ENCODE measurements at regions not wholly inside any gene's neighbourhood (a gene's known extent, or its start where the extent isn't known, plus 50 kb on each side); places are given as distances from the start of the nearest gene placed in this dataset.
"Not testable (repeated sequence)": the region's sequence is repeated elsewhere in the genome, so short reads cannot be mapped to it uniquely, and the experiment has no call there.

DNA sequence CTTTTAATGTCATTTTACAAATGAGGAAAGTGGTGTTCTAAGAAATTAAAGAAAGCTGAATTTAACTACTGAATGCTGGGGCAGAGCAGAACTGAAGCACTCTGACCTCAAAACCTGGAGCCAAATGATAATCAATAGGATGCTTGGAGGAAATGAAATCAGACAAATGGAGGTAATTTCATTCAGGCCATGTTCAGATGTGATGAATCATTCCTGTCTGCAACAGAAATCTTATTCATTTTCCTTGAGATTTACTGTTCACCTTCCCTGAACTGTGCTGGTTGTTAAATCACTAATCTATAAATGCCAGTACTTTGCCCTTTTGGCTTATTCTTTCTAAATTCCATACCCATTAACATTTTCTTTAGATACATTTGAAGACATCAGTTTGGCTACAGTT lies 85.6 kb upstream of the SNX7 start:
- no peak overlapping the region for H3K27ac ChIP-seq

GRCh38 chr1:98565951-98566350 lies 95.6 kb upstream of the SNX7 start:
- no peak overlapping the region for H3K27ac ChIP-seq

More for the DNA sequence above, 85.6 kb upstream of the SNX7 start:
- H3K4me3 ChIP-seq, result no peak overlapping the region

GRCh38 chr1:98559291-98559690 lies 102.2 kb upstream of the SNX7 start:
- Histone ChIP-seq H3K27ac (no peak overlapping the region), H3K4me3 (no peak overlapping the region)

More at GRCh38 chr1:98565951-98566350, 95.6 kb upstream of the SNX7 start:
- H3K4me3 ChIP-seq, result no peak overlapping the region

- H3K4me3 ChIP-seq, result no peak overlapping the region
These were observed 103.6 kb upstream of the SNX7 start for GRCh38 chr1:98557895-98558294.

GRCh38 chr1:98556521-98557158 lies 104.9 kb upstream of the SNX7 start:
- no peak overlapping the region for H3K27ac ChIP-seq

More at GRCh38 chr1:98557895-98558294, 103.6 kb upstream of the SNX7 start:
- no peak overlapping the region for H3K27ac ChIP-seq

DNA sequence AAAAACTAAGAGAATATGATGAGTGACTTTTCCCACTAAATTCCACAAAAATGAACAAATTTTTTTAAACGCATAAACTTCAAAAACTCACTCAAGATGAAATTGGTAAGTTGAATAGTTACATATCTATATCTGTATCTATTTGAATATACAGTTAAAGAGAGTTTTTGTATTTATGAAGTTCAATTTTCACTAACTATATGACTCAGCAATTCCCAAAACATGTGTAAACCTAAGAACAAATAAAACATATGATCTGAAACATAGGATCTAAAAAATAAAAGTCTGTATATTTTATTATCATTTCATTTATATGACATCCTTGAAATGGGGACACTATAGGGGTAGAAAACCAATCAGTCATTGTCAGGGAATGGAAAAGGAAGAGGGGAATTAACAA lies 105.7 kb upstream of the SNX7 start:
- Histone ChIP-seq H3K4me3 (no peak overlapping the region), H3K27ac (no peak overlapping the region)

More at GRCh38 chr1:98556521-98557158, 104.9 kb upstream of the SNX7 start:
- no peak overlapping the region for H3K4me3 ChIP-seq

DNA sequence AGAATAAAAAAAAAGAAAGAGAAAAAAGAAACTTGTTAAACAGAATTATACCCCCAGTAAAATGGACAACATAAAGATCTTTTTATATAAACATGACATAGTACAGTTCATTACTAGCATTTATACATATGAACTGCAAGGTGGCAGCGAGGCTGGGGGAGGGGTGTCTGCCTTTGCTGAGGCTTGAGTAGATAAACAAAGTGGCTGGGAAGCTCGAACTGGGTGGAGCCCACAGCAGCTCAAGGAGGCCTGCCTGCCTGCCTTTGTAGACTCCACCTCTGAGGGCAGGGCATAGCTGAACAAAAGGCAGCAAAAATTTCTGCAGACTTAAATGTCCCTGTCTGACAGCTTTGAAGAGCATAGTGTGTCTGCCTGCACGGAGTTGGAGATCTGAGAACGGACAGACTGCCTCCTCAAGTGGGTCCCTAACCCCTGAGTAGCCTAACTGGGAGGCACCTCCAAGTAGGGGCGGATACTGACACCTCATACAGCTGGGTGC lies 108.9 kb upstream of the SNX7 start:
- H3K27ac ChIP-seq, H3K4me3 ChIP-seq: not testable (repeated sequence)

DNA sequence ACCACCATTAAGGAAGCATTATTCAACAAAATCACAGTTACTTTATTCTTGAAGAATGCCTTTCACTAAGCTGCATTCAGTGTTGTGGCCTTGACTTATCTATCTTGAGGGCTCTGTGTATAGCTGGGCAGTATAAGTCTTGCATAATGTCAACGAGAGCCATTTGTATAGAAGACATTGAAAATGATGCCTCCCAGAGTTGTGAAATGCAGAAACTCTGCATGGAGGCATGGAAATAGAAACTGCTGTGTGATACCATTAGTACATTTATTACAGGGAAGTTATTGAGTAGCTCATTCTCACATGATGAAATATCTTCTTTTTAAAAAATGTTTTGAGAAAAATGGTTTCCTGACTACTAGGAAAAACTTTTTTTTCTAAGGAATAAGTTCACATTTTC lies 111.4 kb upstream of the SNX7 start:
- H3K27ac ChIP-seq, result no peak overlapping the region
- H3K4me3 ChIP-seq, result no peak overlapping the region

- no peak overlapping the region for H3K27ac ChIP-seq
- H3K4me3 ChIP-seq, result no peak overlapping the region
These were observed 115.2 kb upstream of the SNX7 start for GRCh38 chr1:98546319-98546718.

DNA sequence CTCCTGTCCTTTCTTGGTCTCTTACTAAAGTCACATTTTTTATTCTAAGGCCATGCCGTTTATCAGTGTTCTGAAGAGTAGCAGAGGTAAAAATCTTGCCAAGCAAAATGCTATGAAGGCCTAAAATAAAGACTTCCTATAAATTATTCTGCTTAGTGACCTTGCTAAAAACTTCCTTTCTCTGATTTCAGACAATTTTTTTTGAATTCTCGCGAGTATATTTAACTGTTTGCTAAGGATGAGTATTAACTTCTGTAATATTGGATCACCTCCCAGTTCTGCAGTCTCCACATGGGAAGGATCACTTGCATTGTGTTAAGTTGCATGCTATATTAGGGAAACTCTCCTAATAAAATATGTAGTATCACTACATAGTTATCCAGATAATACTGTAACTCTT lies 123.4 kb upstream of the SNX7 start:
- no peak overlapping the region for H3K27ac ChIP-seq
- no peak overlapping the region for H3K4me3 ChIP-seq

GRCh38 chr1:98523256-98523655 lies 138.3 kb upstream of the SNX7 start:
- Histone ChIP-seq H3K27ac (no peak overlapping the region), H3K4me3 (no peak overlapping the region)

GRCh38 chr1:98516306-98516705 lies 145.2 kb upstream of the SNX7 start:
- no peak overlapping the region for H3K4me3 ChIP-seq
- H3K27ac ChIP-seq, result no peak overlapping the region

DNA sequence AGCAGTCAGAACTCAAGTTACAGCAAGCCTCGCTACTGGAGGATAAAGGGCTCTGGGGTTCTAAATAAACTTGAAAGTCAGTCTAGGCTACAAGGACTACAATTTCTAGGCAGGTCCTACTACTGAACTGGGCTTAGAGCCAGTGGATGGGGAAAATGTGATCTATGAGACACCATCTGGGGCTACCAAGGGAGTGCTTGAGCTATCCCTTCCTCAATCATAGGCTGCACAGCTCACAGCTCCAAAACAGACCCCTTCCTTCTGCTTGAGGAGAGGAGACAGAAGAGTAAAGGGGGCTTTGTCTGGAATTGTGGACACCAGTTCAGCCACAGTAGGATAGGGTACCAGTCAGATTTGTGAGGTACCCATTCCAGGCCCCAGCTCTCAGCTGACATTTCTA lies 145.8 kb upstream of the SNX7 start:
- H3K4me3 ChIP-seq, result no peak overlapping the region

GRCh38 chr1:98512216-98512615 lies 149.3 kb upstream of the SNX7 start:
- not testable (repeated sequence) for H3K27ac ChIP-seq, H3K4me3 ChIP-seq

More for the DNA sequence above, 145.8 kb upstream of the SNX7 start:
- no peak overlapping the region for H3K27ac ChIP-seq

GRCh38 chr1:98503771-98504170 lies 157.8 kb upstream of the SNX7 start:
- Histone ChIP-seq H3K4me3 (no peak overlapping the region), H3K27ac (no peak overlapping the region)

- Histone ChIP-seq H3K4me3 (no peak overlapping the region), H3K27ac (no peak overlapping the region)
These were observed 158.6 kb upstream of the SNX7 start for GRCh38 chr1:98502937-98503336.

DNA sequence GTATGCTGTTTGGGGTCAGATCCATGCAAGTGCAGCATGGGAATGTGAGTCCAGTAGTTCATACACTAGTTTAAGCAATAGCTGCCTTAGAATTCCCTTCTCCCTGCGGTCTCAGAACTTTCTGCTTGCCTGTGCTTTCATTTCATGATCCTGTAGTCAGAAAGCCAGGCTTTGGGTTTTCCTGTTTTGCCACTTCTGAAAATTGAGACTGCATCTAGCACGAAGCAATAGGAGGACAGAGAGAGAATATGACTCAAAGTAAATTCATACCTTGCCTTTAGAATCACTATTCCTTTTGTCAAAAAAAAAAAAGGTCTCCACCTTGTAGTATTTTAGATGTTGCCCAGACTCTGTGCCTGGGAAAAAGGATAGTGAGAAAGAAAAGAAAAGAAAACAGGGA lies 161.2 kb upstream of the SNX7 start:
- H3K4me3 ChIP-seq, result no peak overlapping the region
- no peak overlapping the region for H3K27ac ChIP-seq

- no peak overlapping the region for H3K27ac ChIP-seq
- H3K4me3 ChIP-seq, result no peak overlapping the region
These were observed 162.9 kb upstream of the SNX7 start for GRCh38 chr1:98498651-98499050.

DNA sequence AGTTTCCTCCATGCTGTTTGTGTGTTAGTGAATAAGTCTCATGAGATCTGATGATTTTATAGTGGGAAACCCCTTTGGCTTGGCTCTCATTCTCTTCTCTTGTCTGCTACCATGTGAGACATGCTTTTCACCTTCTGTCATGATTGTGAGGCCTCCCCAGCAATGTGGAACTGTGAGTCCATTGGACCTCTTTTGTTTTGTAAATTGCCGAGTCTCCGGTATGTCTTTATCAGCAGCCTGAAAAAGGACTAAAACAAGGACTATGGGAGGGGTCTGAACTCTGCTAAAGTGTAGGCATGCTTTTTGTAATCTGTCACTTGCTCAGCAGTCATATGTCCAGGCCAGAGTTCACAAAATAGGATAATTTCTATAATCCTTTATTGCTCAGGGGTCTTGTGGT lies 164.0 kb upstream of the SNX7 start:
- no peak overlapping the region for H3K4me3 ChIP-seq
- H3K27ac ChIP-seq, result no peak overlapping the region

GRCh38 chr1:98496256-98496995 lies 165.1 kb upstream of the SNX7 start:
- H3K4me3 ChIP-seq, result no peak overlapping the region

DNA sequence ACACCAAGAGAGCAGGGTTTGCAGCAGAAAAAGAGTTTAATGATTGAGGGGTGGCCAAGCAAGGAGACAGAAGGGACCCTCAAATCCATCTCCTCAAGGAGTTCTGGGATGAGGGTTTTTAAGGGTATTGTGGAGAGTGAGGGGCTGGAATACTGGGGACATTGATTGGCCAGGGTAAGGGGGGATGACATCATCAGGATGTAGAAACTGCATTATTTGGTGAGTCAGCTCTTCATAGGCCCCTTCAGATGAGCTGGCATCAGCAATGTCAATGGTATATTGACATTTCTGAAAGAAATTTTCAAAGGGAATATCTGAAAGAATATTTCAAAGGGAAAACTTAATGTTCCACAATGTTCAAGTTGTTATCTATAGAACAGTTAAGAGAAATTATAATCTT lies 168.1 kb upstream of the SNX7 start:
- Histone ChIP-seq H3K4me3 (no peak overlapping the region), H3K27ac (no peak overlapping the region)

More at GRCh38 chr1:98496256-98496995, 165.1 kb upstream of the SNX7 start:
- H3K27ac ChIP-seq, result no peak overlapping the region

Data from skin epidermis (tissue), 12 donors.